ENCODE measurements at regions not wholly inside any gene's neighbourhood (a gene's known extent, or its start where the extent isn't known, plus 50 kb on each side); places are given as distances from the start of the nearest gene placed in this dataset.

- TF ChIP-seq CTCF (IDR thresholded peaks at IDR 0.05) (no peak), POLR2A (IDR thresholded peaks at IDR 0.05) (no peak)
Observed at GRCh38 chr15:25493823-25494526, 55.2 kb upstream of the UBE3A start.

Data from right lobe of liver (tissue), 4 donors.